Choroid plexus epithelial cell (primary cell): ENCODE measurements at regions not wholly inside any gene's neighbourhood (a gene's known extent, or its start where the extent isn't known, plus 50 kb on each side); places are given as distances from the start of the nearest gene placed in this dataset.
"Not testable (repeated sequence)": the region's sequence is repeated elsewhere in the genome, so short reads cannot be mapped to it uniquely, and the experiment has no call there.

ENCODE experiments used
- DNase-seq: peaks from one replicate; pipeline ENCODE4 v3.0.0-alpha.2; 2010; ENCODE audit warnings: low read depth
- H3K4me3 ChIP-seq: 2 replicates; pipeline ENCODE4 v1.5.1; 2011; ENCODE audit warnings: low read depth, mild to moderate bottlenecking, control low read depth, low read length, moderate library complexity
- CTCF ChIP-seq: conservative IDR thresholded peaks from 2 replicates; pipeline ENCODE4 v1.5.1; 2011; ENCODE audit warnings: low read depth, mild to moderate bottlenecking, control low read depth, inconsistent platforms, low read length, moderate library complexity

- DNase-seq, result no peak
- no peak overlapping the region for H3K4me3 ChIP-seq
- TF ChIP-seq CTCF, result no peak
Observed at GRCh38 chr2:215863687-215864086, 149.7 kb downstream of the MREG start.

- no peak for DNase-seq
- TF ChIP-seq CTCF, result no peak
- H3K4me3 ChIP-seq, result no peak overlapping the region
Observed at GRCh38 chr2:215862351-215862771, 151.0 kb downstream of the MREG start.

- DNase-seq, result no peak
- no peak for TF ChIP-seq CTCF
- H3K4me3 ChIP-seq, result no peak overlapping the region
Observed at GRCh38 chr2:215861607-215862350, 151.6 kb downstream of the MREG start.

GRCh38 chr2:215856080-215856479, 157.3 kb downstream of the MREG start:
- no peak for TF ChIP-seq CTCF
- H3K4me3 ChIP-seq, result no peak overlapping the region
- no peak for DNase-seq

GRCh38 chr2:215855308-215855707, 158.0 kb downstream of the MREG start:
- H3K4me3 ChIP-seq, DNase-seq: not testable (repeated sequence)

- no peak overlapping the region for H3K4me3 ChIP-seq
- no peak for DNase-seq
- no peak for TF ChIP-seq CTCF
Observed at GRCh38 chr2:215854008-215854407, 159.3 kb downstream of the MREG start.

- no peak for DNase-seq
- H3K4me3 ChIP-seq, result no peak overlapping the region
- TF ChIP-seq CTCF, result no peak
Observed at GRCh38 chr2:215851696-215852095, 161.7 kb downstream of the MREG start.
